PC-3 (cell line): ENCODE measurements at regions not wholly inside any gene's neighbourhood (a gene's known extent, or its start where the extent isn't known, plus 50 kb on each side); places are given as distances from the start of the nearest gene placed in this dataset.

Experiments used
- CTCF ChIP-seq: fragments of 300-600 bp; sonication (generic); conservative IDR thresholded peaks from 2 replicates; pipeline ENCODE4 v1.5.1; 2017; ENCODE audit warnings: antibody characterized with exemption, low read depth, mild to moderate bottlenecking, low read length
- EZH2 ChIP-seq: fragments of 300-600 bp; sonication (generic); IDR thresholded peaks from one replicate; pipeline ENCODE4 v1.6.1; 2017; ENCODE audit warnings: antibody characterized with exemption, mild to moderate bottlenecking, low read length; ENCODE audit not compliant: unreplicated experiment

- no peak for TF ChIP-seq CTCF
- no peak for TF ChIP-seq EZH2
Observed at GRCh38 chr2:217452928-217453327, 549.9 kb downstream of the TNS1 start.
